Lower leg skin (tissue), 3 donors: ENCODE measurements at regions not wholly inside any gene's neighbourhood (a gene's known extent, or its start where the extent isn't known, plus 50 kb on each side); places are given as distances from the start of the nearest gene placed in this dataset.

Experiments
- CTCF ChIP-seq, 3 donors: fragments of 450-650 bp; IDR thresholded peaks; one replicate each; pipeline ENCODE4 v1.5.1; 2016; ENCODE audit warnings: antibody characterized with exemption in 3 of 3, mild to moderate bottlenecking in 3 of 3, moderate library complexity in 2 of 3
- POLR2A ChIP-seq, 2 donors: fragments of 450-650 bp; IDR thresholded peaks; one replicate each; pipeline ENCODE4 v1.6.1; 2016 to 2017; ENCODE audit warnings: antibody characterized with exemption in 2 of 2, mild to moderate bottlenecking in 1 of 2, moderate library complexity in 1 of 2

- TF ChIP-seq CTCF (IDR thresholded peaks at IDR 0.05) (no peak), POLR2A (IDR thresholded peaks at IDR 0.05) (no peak)
These were observed 228.9 kb upstream of the RGS18 start for GRCh38 chr1:191929383-191929782.
